RWPE2 (cell line): ENCODE measurements at regions not wholly inside any gene's neighbourhood (a gene's known extent, or its start where the extent isn't known, plus 50 kb on each side); places are given as distances from the start of the nearest gene placed in this dataset.

ENCODE experiments used
- ATAC-seq: fragments of 200-7000 bp; cut with Tn5 transposase; 3 replicates; pipeline ENCODE4 v1.9.1; 2021; ENCODE audit warnings: low read depth
- DNase-seq: peaks from one replicate; pipeline ENCODE4 v3.0.0-alpha.2; 2020; ENCODE audit warnings: low spot score
- H3K27ac ChIP-seq: fragments of 450-650 bp; 2 replicates; pipeline ENCODE4 v1.5.1; 2017; ENCODE audit warnings: mild to moderate bottlenecking; ENCODE audit not compliant: poor library complexity, severe bottlenecking
- H3K27me3 ChIP-seq: fragments of 250-450 bp; sonication (Bioruptor Pico); 2 replicates; pipeline ENCODE4 v1.5.1; 2021; ENCODE audit warnings: mild to moderate bottlenecking, moderate library complexity; ENCODE audit not compliant: insufficient read depth, poor library complexity, severe bottlenecking
- H3K36me3 ChIP-seq: fragments of 250-450 bp; sonication (Bioruptor Pico); 2 replicates; pipeline ENCODE4 v1.5.1; 2020; ENCODE audit warnings: low read depth, mild to moderate bottlenecking, moderate library complexity
- H3K4me1 ChIP-seq: fragments of 250-450 bp; sonication (Bioruptor Pico); 2 replicates; pipeline ENCODE4 v1.5.1; 2021; ENCODE audit warnings: mild to moderate bottlenecking, moderate library complexity; ENCODE audit not compliant: insufficient read depth, poor library complexity, severe bottlenecking
- H3K4me3 ChIP-seq: fragments of 250-450 bp; sonication (Bioruptor Pico); 2 replicates; pipeline ENCODE4 v1.5.1; 2021; ENCODE audit warnings: mild to moderate bottlenecking, moderate library complexity; ENCODE audit not compliant: severe bottlenecking
- H3K9me3 ChIP-seq: fragments of 250-450 bp; sonication (Bioruptor Pico); 2 replicates; pipeline ENCODE4 v1.5.1; 2021; ENCODE audit warnings: mild to moderate bottlenecking, moderate library complexity; ENCODE audit not compliant: severe bottlenecking
- TF ChIP-seq, protein P1 (sequence below): fragments of 450-650 bp; IDR thresholded peaks from one replicate; pipeline ENCODE4 v1.5.1; 2017; ENCODE audit warnings: mild to moderate bottlenecking, moderate library complexity; ENCODE audit not compliant: poor library complexity, severe bottlenecking

DNA sequence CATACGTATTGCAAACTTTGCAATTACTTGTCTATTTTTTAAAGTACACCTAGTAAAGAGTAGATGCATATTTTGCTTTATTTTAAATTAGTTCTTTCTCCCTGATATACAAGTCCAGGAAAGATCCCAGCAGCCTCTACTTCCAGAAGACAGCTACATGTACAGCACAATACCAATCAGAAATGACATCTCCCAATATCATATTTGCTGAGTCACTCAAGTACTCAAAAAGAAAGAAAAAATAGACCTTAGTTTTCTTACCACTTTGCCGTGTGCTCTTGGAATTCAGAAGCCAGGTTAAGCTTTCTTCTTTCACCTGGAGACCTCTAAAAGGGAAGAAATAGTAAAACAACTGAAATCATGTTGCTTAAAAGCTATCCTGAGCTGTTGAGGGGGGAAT, 412.6 kb upstream of the RUNX1 start:
- TF ChIP-seq, protein P1, sequence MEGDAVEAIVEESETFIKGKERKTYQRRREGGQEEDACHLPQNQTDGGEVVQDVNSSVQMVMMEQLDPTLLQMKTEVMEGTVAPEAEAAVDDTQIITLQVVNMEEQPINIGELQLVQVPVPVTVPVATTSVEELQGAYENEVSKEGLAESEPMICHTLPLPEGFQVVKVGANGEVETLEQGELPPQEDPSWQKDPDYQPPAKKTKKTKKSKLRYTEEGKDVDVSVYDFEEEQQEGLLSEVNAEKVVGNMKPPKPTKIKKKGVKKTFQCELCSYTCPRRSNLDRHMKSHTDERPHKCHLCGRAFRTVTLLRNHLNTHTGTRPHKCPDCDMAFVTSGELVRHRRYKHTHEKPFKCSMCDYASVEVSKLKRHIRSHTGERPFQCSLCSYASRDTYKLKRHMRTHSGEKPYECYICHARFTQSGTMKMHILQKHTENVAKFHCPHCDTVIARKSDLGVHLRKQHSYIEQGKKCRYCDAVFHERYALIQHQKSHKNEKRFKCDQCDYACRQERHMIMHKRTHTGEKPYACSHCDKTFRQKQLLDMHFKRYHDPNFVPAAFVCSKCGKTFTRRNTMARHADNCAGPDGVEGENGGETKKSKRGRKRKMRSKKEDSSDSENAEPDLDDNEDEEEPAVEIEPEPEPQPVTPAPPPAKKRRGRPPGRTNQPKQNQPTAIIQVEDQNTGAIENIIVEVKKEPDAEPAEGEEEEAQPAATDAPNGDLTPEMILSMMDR, result no peak

DNA sequence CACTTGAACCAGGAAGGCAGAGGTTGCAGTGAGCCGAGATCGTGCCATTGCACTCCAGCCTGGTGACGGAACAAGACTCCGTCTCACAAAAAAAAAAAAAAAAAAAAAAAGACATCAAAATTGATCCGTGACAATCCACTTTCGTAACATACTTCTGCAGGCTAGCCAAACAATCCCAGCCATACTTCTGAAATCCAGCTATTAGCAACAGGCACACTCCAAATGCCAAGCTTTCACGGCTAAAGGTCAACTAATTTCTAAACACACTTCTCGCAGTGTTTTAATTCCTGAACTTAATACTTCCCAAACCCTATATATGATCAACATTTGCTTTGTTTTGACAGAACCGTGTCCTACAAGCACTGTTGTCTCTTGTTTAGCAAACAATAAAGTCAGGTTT, 411.3 kb upstream of the RUNX1 start:
- no peak for DNase-seq
- Histone ChIP-seq H3K4me1 (no peaks in the 10 kb centered on the region), H3K4me3 (no peak overlapping the region), H3K36me3 (no peaks in the 10 kb centered on the region), H3K27me3 (no peaks in the 10 kb centered on the region), H3K9me3 (no peaks in the 10 kb centered on the region), H3K27ac (no peak overlapping the region)
- TF ChIP-seq, protein P1, result no peak
- no peak for ATAC-seq

More for the DNA sequence above, 412.6 kb upstream of the RUNX1 start:
- DNase-seq (no peak), ATAC-seq (no peak)
- no peaks in the 10 kb centered on the region for H3K36me3 ChIP-seq
- no peaks in the 10 kb centered on the region for H3K4me1 ChIP-seq
- H3K27ac ChIP-seq, result no peak overlapping the region
- no peaks in the 10 kb centered on the region for H3K27me3 ChIP-seq
- no peaks in the 10 kb centered on the region for H3K9me3 ChIP-seq
- no peak overlapping the region for H3K4me3 ChIP-seq

DNA sequence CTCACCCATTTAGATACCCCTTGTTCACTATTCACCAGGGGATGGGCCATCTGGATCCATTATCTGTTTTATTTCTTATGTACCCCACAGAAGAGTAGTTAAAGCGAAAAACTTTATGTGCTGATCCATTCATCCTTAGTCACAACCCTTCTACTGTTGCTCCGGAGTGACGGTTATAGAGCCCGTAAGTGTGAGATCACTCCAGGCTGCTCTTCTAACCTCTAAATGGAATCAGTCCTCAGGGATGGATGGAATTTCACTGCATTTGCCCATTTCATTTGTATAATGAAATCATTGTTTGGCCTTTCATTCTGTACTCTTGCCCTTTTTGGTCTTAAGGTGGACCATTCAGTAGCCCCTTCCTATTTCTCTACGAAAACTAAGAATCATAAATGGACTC, 409.3 kb upstream of the RUNX1 start:
- TF ChIP-seq, protein P1, result no peak
- DNase-seq, result no peak
- Histone ChIP-seq H3K27ac (no peak overlapping the region), H3K4me3 (no peak overlapping the region), H3K36me3 (no peaks in the 10 kb centered on the region), H3K4me1 (no peaks in the 10 kb centered on the region), H3K9me3 (no peaks in the 10 kb centered on the region), H3K27me3 (no peaks in the 10 kb centered on the region)
- no peak for ATAC-seq

DNA sequence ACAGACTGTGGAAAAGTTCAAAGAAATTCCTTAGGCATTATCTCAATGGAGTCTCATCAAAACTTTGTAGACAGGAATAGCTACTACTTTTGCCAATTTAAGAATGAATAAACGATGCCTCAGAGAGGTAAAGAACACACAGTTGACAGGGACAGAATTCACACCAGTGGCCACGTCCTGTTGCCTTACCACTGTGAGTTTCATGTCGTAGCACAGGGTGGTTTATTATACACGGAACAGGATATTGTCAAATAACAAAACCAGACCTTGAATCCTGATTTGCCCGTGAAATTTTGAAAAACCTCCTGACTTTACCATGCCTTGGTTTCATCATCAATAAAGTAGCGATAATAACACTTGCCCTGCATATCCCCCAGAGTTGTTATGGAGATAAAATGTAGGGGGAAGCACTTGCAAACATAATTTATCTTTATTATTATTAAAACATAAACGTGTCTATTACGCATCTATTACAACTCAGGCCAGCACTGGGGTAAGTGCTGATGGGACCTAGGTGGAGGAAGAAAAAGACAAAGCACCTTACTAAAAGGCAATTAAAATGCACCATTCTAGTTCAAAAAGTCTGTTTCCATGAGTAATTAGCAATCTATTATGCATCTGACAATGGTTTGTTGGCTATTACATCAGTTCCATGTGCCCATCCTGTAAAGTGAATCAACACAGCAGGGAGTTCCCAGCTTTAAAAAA, 408.1 kb upstream of the RUNX1 start:
- Histone ChIP-seq H3K27me3 (no peaks in the 10 kb centered on the region), H3K4me3 (no peak overlapping the region), H3K4me1 (no peaks in the 10 kb centered on the region), H3K27ac (no peak overlapping the region), H3K9me3 (no peaks in the 10 kb centered on the region), H3K36me3 (no peaks in the 10 kb centered on the region)
- TF ChIP-seq, protein P1, result no peak
- ATAC-seq (no peak), DNase-seq (no peak)

DNA sequence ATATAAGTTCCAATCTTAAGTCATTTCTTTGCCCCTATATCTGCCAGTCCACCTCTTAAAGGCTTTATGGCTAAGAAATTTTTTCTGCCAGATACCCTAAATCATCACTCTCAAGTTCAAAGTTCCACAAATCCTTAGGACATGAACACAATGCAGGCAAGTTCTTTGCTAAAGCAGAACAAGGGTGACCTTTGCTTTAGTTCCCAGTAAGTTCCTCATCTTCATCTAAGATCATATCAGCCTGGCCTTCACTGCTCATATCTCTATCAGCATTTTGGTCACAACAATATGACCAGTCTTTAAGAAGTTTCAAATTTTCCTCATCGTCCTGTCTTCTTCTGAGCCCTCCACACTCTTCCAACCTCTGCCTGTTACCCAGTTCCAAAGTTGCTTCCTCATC, 402.2 kb upstream of the RUNX1 start:
- TF ChIP-seq, protein P1, result no peak
- H3K4me1 ChIP-seq, result no peaks in the 10 kb centered on the region
- H3K27me3 ChIP-seq, result no peaks in the 10 kb centered on the region
- no peak overlapping the region for H3K27ac ChIP-seq
- H3K9me3 ChIP-seq, result peaks cover 5% of the 10 kb centered on the region
- H3K36me3 ChIP-seq, result no peaks in the 10 kb centered on the region
- H3K4me3 ChIP-seq, result no peak overlapping the region
- no peak for DNase-seq
- no peak for ATAC-seq
